ENCODE measurements at regions not wholly inside any gene's neighbourhood (a gene's known extent, or its start where the extent isn't known, plus 50 kb on each side); places are given as distances from the start of the nearest gene placed in this dataset.
"Not testable (repeated sequence)": the region's sequence is repeated elsewhere in the genome, so short reads cannot be mapped to it uniquely, and the experiment has no call there.

GRCh38 chr5:34188001-34188822 is 145.2 kb upstream of the C1QTNF3 start:
- H3K4me1 ChIP-seq; ATAC-seq; H3K9me3 ChIP-seq; H3K4me3 ChIP-seq; intact Hi-C loops (cut with DNase I); H3K27ac ChIP-seq; H3K27me3 ChIP-seq: not testable (repeated sequence)
- peak; percentile 38 to 53 for DNase-seq
- 92 to 94% methylated on average over 10 of the region's 11 CpGs for WGBS, 2 donors
- TF ChIP-seq CTCF (IDR thresholded peaks at IDR 0.05), result peak; percentile 17 to 59 (median 54)
- peaks cover 0 to 35% (median 10%) of the 10 kb centered on the region in 9 donors for H3K36me3 ChIP-seq

GRCh38 chr5:34189246-34189645 is 146.2 kb upstream of the C1QTNF3 start:
- H3K27me3 ChIP-seq; H3K4me1 ChIP-seq; H3K9me3 ChIP-seq; H3K27ac ChIP-seq; H3K4me3 ChIP-seq; intact Hi-C loops (cut with DNase I); ATAC-seq: not testable (repeated sequence)
- H3K36me3 ChIP-seq, result peaks cover 0 to 39% (median 10%) of the 10 kb centered on the region in 9 donors
- WGBS, 2 donors, result 98 to 99% methylated on average over 18 to 19 of the region's 21 CpGs
- DNase-seq, result peak in 1 of 2 donors; percentile 33

- ATAC-seq; H3K27me3 ChIP-seq; H3K4me1 ChIP-seq; intact Hi-C loops (cut with DNase I); H3K4me3 ChIP-seq; H3K9me3 ChIP-seq; H3K27ac ChIP-seq: not testable (repeated sequence)
- peak in 1 of 2 donors; percentile 22 for DNase-seq
- 96% methylated on average over 16 of the region's 16 CpGs for WGBS, 2 donors
- peaks cover 0 to 38% (median 10%) of the 10 kb centered on the region in 9 donors for H3K36me3 ChIP-seq
Observed at GRCh38 chr5:34189752-34190411, 146.9 kb upstream of the C1QTNF3 start.

- H3K36me3 ChIP-seq, result peaks cover 0 to 37% (median 10%) of the 10 kb centered on the region in 9 donors
- H3K27ac ChIP-seq; H3K9me3 ChIP-seq; H3K27me3 ChIP-seq; ATAC-seq; intact Hi-C loops (cut with DNase I); H3K4me1 ChIP-seq; H3K4me3 ChIP-seq: not testable (repeated sequence)
- peak; percentile 24 to 47 for DNase-seq
- WGBS, 2 donors, result 94 to 96% methylated on average over 14 of the region's 16 CpGs
Observed at GRCh38 chr5:34190466-34190865, 147.5 kb upstream of the C1QTNF3 start.

- ATAC-seq; H3K4me3 ChIP-seq; H3K27ac ChIP-seq; intact Hi-C loops (cut with DNase I); H3K4me1 ChIP-seq; H3K27me3 ChIP-seq; H3K9me3 ChIP-seq: not testable (repeated sequence)
- WGBS, 2 donors, result 93 to 94% methylated on average over 17 of the region's 17 CpGs
- peaks cover 0 to 40% (median 10%) of the 10 kb centered on the region in 9 donors for H3K36me3 ChIP-seq
- peak in 1 of 2 donors; percentile 31 for DNase-seq
Observed at GRCh38 chr5:34191279-34191744, 148.3 kb upstream of the C1QTNF3 start.

GRCh38 chr5:34192064-34192922 is 149.3 kb upstream of the C1QTNF3 start:
- 80 to 85% methylated on average over 26 of the region's 26 CpGs for WGBS, 2 donors
- intact Hi-C loops (cut with DNase I); ATAC-seq: not testable (repeated sequence)

GRCh38 chr5:34192923-34193262 is 149.9 kb upstream of the C1QTNF3 start:
- ATAC-seq, DNase-seq: not testable (repeated sequence)

More at GRCh38 chr5:34192064-34192922, 149.3 kb upstream of the C1QTNF3 start:
- peaks cover 0 to 46% (median 10%) of the 10 kb centered on the region in 9 donors for H3K36me3 ChIP-seq
- not testable (repeated sequence) for H3K9me3 ChIP-seq, H3K4me3 ChIP-seq, H3K4me1 ChIP-seq, H3K27ac ChIP-seq, H3K27me3 ChIP-seq
- peak; percentile 20 to 35 for DNase-seq

GRCh38 chr5:34193297-34193696 is 150.3 kb upstream of the C1QTNF3 start:
- H3K27ac ChIP-seq; ATAC-seq; H3K9me3 ChIP-seq; H3K27me3 ChIP-seq; intact Hi-C loops (cut with DNase I); H3K4me1 ChIP-seq; H3K4me3 ChIP-seq: not testable (repeated sequence)
- H3K36me3 ChIP-seq, result peaks cover 0 to 44% (median 10%) of the 10 kb centered on the region in 9 donors
- 96 to 98% methylated on average over 7 of the region's 7 CpGs for WGBS, 2 donors
- peak in 1 of 2 donors; percentile 22 for DNase-seq

More at GRCh38 chr5:34192923-34193262, 149.9 kb upstream of the C1QTNF3 start:
- WGBS, 2 donors, result 86 to 88% methylated on average over 10 of the region's 13 CpGs
- H3K4me1 ChIP-seq; H3K27ac ChIP-seq; H3K4me3 ChIP-seq; intact Hi-C loops (cut with DNase I); H3K9me3 ChIP-seq; H3K27me3 ChIP-seq: not testable (repeated sequence)
- peaks cover 0 to 45% (median 10%) of the 10 kb centered on the region in 9 donors for H3K36me3 ChIP-seq

GRCh38 chr5:34193804-34194203 is 150.8 kb upstream of the C1QTNF3 start:
- H3K27ac ChIP-seq; DNase-seq; ATAC-seq; H3K4me1 ChIP-seq; intact Hi-C loops (cut with DNase I); H3K4me3 ChIP-seq; H3K9me3 ChIP-seq; H3K27me3 ChIP-seq: not testable (repeated sequence)
- peaks cover 0 to 44% (median 10%) of the 10 kb centered on the region in 9 donors for H3K36me3 ChIP-seq
- WGBS, 2 donors, result 76 to 83% methylated on average over 2 of the region's 3 CpGs

Data from heart right ventricle (tissue), 16 donors.